OCI-LY1 (cell line): ENCODE measurements at regions not wholly inside any gene's neighbourhood (a gene's known extent, or its start where the extent isn't known, plus 50 kb on each side); places are given as distances from the start of the nearest gene placed in this dataset.

Source experiments
- H2AFZ ChIP-seq: fragments of 200-600 bp; sonication (generic), shearing (Covaris generic); 2 replicates; pipeline ENCODE4 v1.6.0; 2014; ENCODE audit warnings: antibody characterized with exemption, mild to moderate bottlenecking, low read length
- H3F3A ChIP-seq: fragments of 200-600 bp; sonication (generic), shearing (Covaris generic); 2 replicates; pipeline ENCODE4 v1.6.0; 2014; ENCODE audit warnings: mild to moderate bottlenecking, antibody characterized with exemption, low read length, moderate library complexity; ENCODE audit not compliant: insufficient read depth
- H3K27ac ChIP-seq: fragments of 200-600 bp; sonication (generic); 2 replicates; pipeline ENCODE4 v1.5.1; 2014; ENCODE audit warnings: low read length, mixed run types, mild to moderate bottlenecking, low read depth; ENCODE audit not compliant: poor library complexity, severe bottlenecking
- H3K27me3 ChIP-seq: fragments of 200-600 bp; sonication (generic); 2 replicates; pipeline ENCODE4 v1.6.0; 2014; ENCODE audit warnings: antibody characterized with exemption, mild to moderate bottlenecking, low read length, moderate library complexity; ENCODE audit not compliant: insufficient read depth
- H3K36me3 ChIP-seq: fragments of 200-600 bp; sonication (generic); 2 replicates; pipeline ENCODE4 v1.6.1; 2014; ENCODE audit warnings: mild to moderate bottlenecking, antibody characterized with exemption, low read length, moderate library complexity, mixed read lengths; ENCODE audit not compliant: insufficient read depth
- H3K4me1 ChIP-seq: fragments of 200-600 bp; sonication (generic); 2 replicates; pipeline ENCODE4 v1.5.1; 2014; ENCODE audit warnings: mild to moderate bottlenecking, low read length, moderate library complexity; ENCODE audit not compliant: insufficient read depth, severe bottlenecking
- H3K4me2 ChIP-seq: fragments of 200-600 bp; sonication (generic), shearing (Covaris generic); 2 replicates; pipeline ENCODE4 v1.6.1; 2014; ENCODE audit warnings: low read length
- H3K4me3 ChIP-seq: fragments of 200-600 bp; sonication (generic); 2 replicates; pipeline ENCODE4 v1.5.1; 2014; ENCODE audit warnings: low read length, low read depth, mild to moderate bottlenecking, mixed read lengths; ENCODE audit not compliant: poor library complexity, severe bottlenecking
- H3K79me2 ChIP-seq: fragments of 200-600 bp; shearing (Covaris generic); 2 replicates; pipeline ENCODE4 v1.6.1; 2016; ENCODE audit warnings: mixed run types, low read length, mixed read lengths; ENCODE audit not compliant: insufficient read depth
- H3K9ac ChIP-seq: fragments of 200-600 bp; sonication (generic), shearing (Covaris generic); 2 replicates; pipeline ENCODE4 v1.6.1; 2014; ENCODE audit warnings: mild to moderate bottlenecking, low read length, mixed read lengths
- H3K9me2 ChIP-seq: fragments of 200-600 bp; sonication (generic), shearing (Covaris generic); 2 replicates; pipeline ENCODE4 v1.6.1; 2014; ENCODE audit warnings: low read depth, mild to moderate bottlenecking, low read length, mixed read lengths
- H3K9me3 ChIP-seq: fragments of 200-600 bp; shearing (Covaris generic); 2 replicates; pipeline ENCODE4 v1.6.1; 2014; ENCODE audit warnings: low read length, mixed read lengths
- H4K20me1 ChIP-seq: fragments of 200-600 bp; sonication (generic), shearing (Covaris generic); 2 replicates; pipeline ENCODE4 v1.6.0; 2016; ENCODE audit warnings: mild to moderate bottlenecking, low read length; ENCODE audit not compliant: insufficient read depth
- CTCF ChIP-seq: fragments of 200-600 bp; sonication (generic), shearing (Covaris generic); IDR thresholded peaks from 2 replicates; pipeline ENCODE4 v1.5.1; 2017; ENCODE audit warnings: mild to moderate bottlenecking, antibody characterized with exemption, low read length, moderate library complexity, mixed read lengths
- EZH2 ChIP-seq: fragments of 200-600 bp; sonication (generic), shearing (Covaris generic); IDR thresholded peaks from 2 replicates; pipeline ENCODE4 v1.8.0; 2017; ENCODE audit warnings: borderline replicate concordance, mixed run types, mild to moderate bottlenecking, antibody characterized with exemption, low read length, moderate library complexity, mixed read lengths

- Histone ChIP-seq H3K36me3 (no peaks in the 10 kb centered on the region), H4K20me1 (no peaks in the 10 kb centered on the region), H3K9me2 (no peaks in the 10 kb centered on the region), H3K4me1 (no peaks in the 10 kb centered on the region), H3F3A (no peaks in the 10 kb centered on the region), H3K4me3 (no peak overlapping the region), H3K27ac (no peak overlapping the region), H3K79me2 (no peaks in the 10 kb centered on the region), H3K27me3 (no peaks in the 10 kb centered on the region), H2AFZ (no peak overlapping the region), H3K9ac (no peak overlapping the region), H3K9me3 (no peaks in the 10 kb centered on the region), H3K4me2 (no peak overlapping the region)
- TF ChIP-seq EZH2, result no peak
- TF ChIP-seq CTCF, result no peak
Measured at GRCh38 chr12:118921761-118922160, 59.6 kb upstream of the SRRM4 start.

GRCh38 chr12:118922405-118922804 lies 58.9 kb upstream of the SRRM4 start:
- no peak overlapping the region for H2AFZ ChIP-seq
- no peaks in the 10 kb centered on the region for H3K79me2 ChIP-seq
- no peaks in the 10 kb centered on the region for H3K36me3 ChIP-seq
- no peaks in the 10 kb centered on the region for H3K9me3 ChIP-seq
- no peaks in the 10 kb centered on the region for H3K27me3 ChIP-seq
- H3K4me2 ChIP-seq, result no peak overlapping the region
- H3K9ac ChIP-seq, result no peak overlapping the region
- H3K27ac ChIP-seq, result no peak overlapping the region
- no peaks in the 10 kb centered on the region for H3K9me2 ChIP-seq
- H3F3A ChIP-seq, result no peaks in the 10 kb centered on the region
- no peaks in the 10 kb centered on the region for H4K20me1 ChIP-seq
- H3K4me1 ChIP-seq, result no peaks in the 10 kb centered on the region
- TF ChIP-seq EZH2, result no peak
- TF ChIP-seq CTCF, result no peak
- no peak overlapping the region for H3K4me3 ChIP-seq

- no peaks in the 10 kb centered on the region for H3K9me3 ChIP-seq
- no peaks in the 10 kb centered on the region for H3F3A ChIP-seq
- H2AFZ ChIP-seq, result no peak overlapping the region
- H3K27ac ChIP-seq, result no peak overlapping the region
- no peaks in the 10 kb centered on the region for H3K27me3 ChIP-seq
- H3K9me2 ChIP-seq, result no peaks in the 10 kb centered on the region
- H3K79me2 ChIP-seq, result no peaks in the 10 kb centered on the region
- no peaks in the 10 kb centered on the region for H3K36me3 ChIP-seq
- H3K4me1 ChIP-seq, result no peaks in the 10 kb centered on the region
- no peaks in the 10 kb centered on the region for H4K20me1 ChIP-seq
- TF ChIP-seq CTCF (no peak), EZH2 (no peak)
- H3K4me3 ChIP-seq, result no peak overlapping the region
- no peak overlapping the region for H3K9ac ChIP-seq
- H3K4me2 ChIP-seq, result no peak overlapping the region
Measured at GRCh38 chr12:118925407-118925806, 55.9 kb upstream of the SRRM4 start.
